ENCODE measurements at regions not wholly inside any gene's neighbourhood (a gene's known extent, or its start where the extent isn't known, plus 50 kb on each side); places are given as distances from the start of the nearest gene placed in this dataset.

- DNase-seq = no peak
These were observed 138.9 kb upstream of the GIMD1 start for GRCh38 chr4:106507440-106507839.

GRCh38 chr4:106503116-106504050, 134.8 kb upstream of the GIMD1 start:
- no peak for DNase-seq

GRCh38 chr4:106502106-106502699, 133.6 kb upstream of the GIMD1 start:
- peak; percentile 45 to 60 for DNase-seq

GRCh38 chr4:106497271-106497670, 128.7 kb upstream of the GIMD1 start:
- no peak for DNase-seq

GRCh38 chr4:106496061-106496460, 127.5 kb upstream of the GIMD1 start:
- DNase-seq = no peak

GRCh38 chr4:106495476-106495875, 126.9 kb upstream of the GIMD1 start:
- DNase-seq = no peak

- no peak for DNase-seq
These were observed 125.5 kb upstream of the GIMD1 start for GRCh38 chr4:106494066-106494465.

- DNase-seq = no peak
These were observed 124.5 kb upstream of the GIMD1 start for GRCh38 chr4:106493086-106493485.

GRCh38 chr4:106486533-106486932, 118.0 kb upstream of the GIMD1 start:
- DNase-seq = no peak

- no peak for DNase-seq
These were observed 113.2 kb upstream of the GIMD1 start for GRCh38 chr4:106481801-106482200.

- no peak for DNase-seq
These were observed 109.6 kb upstream of the GIMD1 start for GRCh38 chr4:106478152-106478551.

GRCh38 chr4:106476741-106477140, 108.2 kb upstream of the GIMD1 start:
- DNase-seq = no peak

GRCh38 chr4:106473515-106473914, 104.9 kb upstream of the GIMD1 start:
- DNase-seq = no peak

GRCh38 chr4:106471151-106471550, 102.6 kb upstream of the GIMD1 start:
- DNase-seq = no peak

- no peak for DNase-seq
These were observed 95.0 kb upstream of the GIMD1 start for GRCh38 chr4:106463622-106464021.

GRCh38 chr4:106454581-106454980, 86.0 kb upstream of the GIMD1 start:
- DNase-seq = no peak

- no peak for DNase-seq
These were observed 85.4 kb upstream of the GIMD1 start for GRCh38 chr4:106454021-106454420.

GRCh38 chr4:106451091-106451490, 82.5 kb upstream of the GIMD1 start:
- DNase-seq = no peak

- no peak for DNase-seq
These were observed 81.7 kb upstream of the GIMD1 start for GRCh38 chr4:106450249-106450648.

GRCh38 chr4:106444557-106444956, 76.0 kb upstream of the GIMD1 start:
- no peak for DNase-seq

GRCh38 chr4:106430797-106431196, 62.2 kb upstream of the GIMD1 start:
- DNase-seq = no peak

- no peak for DNase-seq
These were observed 61.3 kb upstream of the GIMD1 start for GRCh38 chr4:106429885-106430284.

GRCh38 chr4:106426069-106426468, 57.5 kb upstream of the GIMD1 start:
- DNase-seq = no peak

- no peak for DNase-seq
These were observed 57.0 kb upstream of the GIMD1 start for GRCh38 chr4:106425576-106425975.

Data from activated CD4-positive, alpha-beta T cell treated with anti-CD3 and anti-CD28 coated beads, Interleukin-2, amount 50 U/mL, for 48 hours (primary cell).